ENCODE measurements at regions not wholly inside any gene's neighbourhood (a gene's known extent, or its start where the extent isn't known, plus 50 kb on each side); places are given as distances from the start of the nearest gene placed in this dataset.
"Not testable (repeated sequence)": the region's sequence is repeated elsewhere in the genome, so short reads cannot be mapped to it uniquely, and the experiment has no call there.

DNA sequence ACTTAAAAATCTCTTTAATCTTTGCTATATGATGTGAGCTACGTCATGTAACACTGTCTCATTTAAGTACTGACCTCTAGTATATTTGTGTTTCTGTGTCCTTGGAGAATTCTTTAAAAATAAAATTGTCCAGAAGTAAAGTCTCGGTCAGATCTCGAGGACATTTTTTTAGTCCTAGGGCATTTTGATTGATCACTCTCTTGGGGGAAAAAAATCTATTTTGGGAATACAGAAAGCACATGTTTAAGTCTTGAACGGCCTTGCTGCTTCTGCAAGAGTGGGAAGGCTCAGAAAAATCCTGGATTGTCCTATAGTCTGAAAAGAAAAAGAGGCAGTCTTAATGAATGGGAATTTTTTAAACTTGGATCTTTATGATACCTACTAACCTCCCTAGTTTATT, 234.3 kb downstream of the UTRN start:
- no peaks in the 10 kb centered on the region for H3K27me3 Mint-ChIP-seq
- H3K9me3 Mint-ChIP-seq: no peaks in the 10 kb centered on the region
- no peak overlapping the region for H3K4me3 Mint-ChIP-seq
- no peak for DNase-seq
- CTCF ChIA-PET: no interaction called here
- POLR2A ChIA-PET: no interaction called here
- intact Hi-C loops (cut with micrococcal nuclease): no loop called here
- TF ChIP-seq, protein P1, sequence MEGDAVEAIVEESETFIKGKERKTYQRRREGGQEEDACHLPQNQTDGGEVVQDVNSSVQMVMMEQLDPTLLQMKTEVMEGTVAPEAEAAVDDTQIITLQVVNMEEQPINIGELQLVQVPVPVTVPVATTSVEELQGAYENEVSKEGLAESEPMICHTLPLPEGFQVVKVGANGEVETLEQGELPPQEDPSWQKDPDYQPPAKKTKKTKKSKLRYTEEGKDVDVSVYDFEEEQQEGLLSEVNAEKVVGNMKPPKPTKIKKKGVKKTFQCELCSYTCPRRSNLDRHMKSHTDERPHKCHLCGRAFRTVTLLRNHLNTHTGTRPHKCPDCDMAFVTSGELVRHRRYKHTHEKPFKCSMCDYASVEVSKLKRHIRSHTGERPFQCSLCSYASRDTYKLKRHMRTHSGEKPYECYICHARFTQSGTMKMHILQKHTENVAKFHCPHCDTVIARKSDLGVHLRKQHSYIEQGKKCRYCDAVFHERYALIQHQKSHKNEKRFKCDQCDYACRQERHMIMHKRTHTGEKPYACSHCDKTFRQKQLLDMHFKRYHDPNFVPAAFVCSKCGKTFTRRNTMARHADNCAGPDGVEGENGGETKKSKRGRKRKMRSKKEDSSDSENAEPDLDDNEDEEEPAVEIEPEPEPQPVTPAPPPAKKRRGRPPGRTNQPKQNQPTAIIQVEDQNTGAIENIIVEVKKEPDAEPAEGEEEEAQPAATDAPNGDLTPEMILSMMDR (IDR thresholded peaks at IDR 0.05): no peak
- no peak for ATAC-seq
- H3K36me3 Mint-ChIP-seq (ENCODE audit: low read depth): peaks cover 20% of the 10 kb centered on the region
- H3K4me1 Mint-ChIP-seq (ENCODE audit: low read depth): no peaks in the 10 kb centered on the region
- no peak overlapping the region for H3K27ac Mint-ChIP-seq

DNA sequence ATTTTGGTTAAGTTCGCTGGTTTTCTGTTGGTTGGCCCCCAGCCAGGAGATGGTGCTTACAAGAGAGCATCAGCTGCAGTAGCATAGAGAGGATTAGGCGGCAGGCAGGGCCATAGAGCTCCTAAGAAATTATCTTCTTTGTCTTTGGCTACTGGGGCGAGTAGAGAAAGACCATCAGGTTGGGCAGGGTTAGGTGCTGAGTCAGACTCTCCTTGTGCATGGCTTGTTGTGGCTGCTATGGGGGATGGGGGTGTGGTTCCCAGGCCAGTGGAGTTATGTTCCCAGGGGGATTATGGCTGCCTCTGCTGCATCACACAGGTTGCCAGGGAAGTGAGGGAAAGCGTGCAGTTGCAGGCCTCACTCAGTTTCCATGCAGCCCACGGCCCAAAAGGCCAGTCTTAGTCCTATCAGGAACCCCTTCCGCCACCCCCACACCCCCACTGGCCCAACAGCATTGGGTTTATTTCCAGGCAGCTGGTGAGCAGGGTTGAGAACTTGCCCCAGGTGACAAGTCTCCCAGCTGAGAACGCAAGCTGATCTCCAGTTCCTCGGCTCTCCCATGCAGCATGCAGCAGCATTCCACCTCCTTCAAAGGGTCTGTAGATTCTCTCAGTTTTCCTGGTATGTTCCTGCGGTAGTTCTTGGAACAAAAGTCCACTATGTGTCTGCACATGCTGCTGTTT, 243.7 kb downstream of the UTRN start:
- Mint-ChIP-seq H3K4me1 (ENCODE audit: low read depth) (peaks cover 7% of the 10 kb centered on the region), H3K27ac (peak overlapping the region; percentile 48), H3K36me3 (ENCODE audit: low read depth) (peaks cover 42% of the 10 kb centered on the region), H3K27me3 (no peaks in the 10 kb centered on the region), H3K9me3 (no peaks in the 10 kb centered on the region), H3K4me3 (no peak overlapping the region)
- TF ChIP-seq, protein P1 (IDR thresholded peaks at IDR 0.05): no peak
- POLR2A ChIA-PET: no interaction called here
- no peak for ATAC-seq
- CTCF ChIA-PET: no interaction called here
- DNase-seq: no peak
- intact Hi-C loops (cut with micrococcal nuclease): no loop called here

DNA sequence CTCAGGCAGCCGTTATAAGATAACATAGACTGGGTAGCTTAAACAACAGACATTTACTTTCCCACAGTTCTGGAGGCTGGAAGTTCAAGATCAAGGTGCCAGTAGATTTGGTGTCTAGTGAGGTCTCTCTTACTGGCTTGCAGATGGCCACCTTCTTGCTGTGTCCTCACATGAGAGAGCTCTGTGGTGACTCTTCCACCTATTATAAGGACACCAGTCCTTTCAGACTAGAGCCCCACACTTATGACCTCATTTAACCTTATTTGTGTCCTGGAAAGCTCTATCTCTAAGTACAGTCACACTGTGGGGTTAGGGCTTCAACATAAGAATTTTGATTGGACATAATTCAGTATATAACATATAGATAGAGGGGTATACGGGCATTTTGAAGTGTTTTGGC, 245.0 kb downstream of the UTRN start:
- DNase-seq (no peak), ATAC-seq (no peak)
- CTCF ChIA-PET: no interaction called here
- no peak overlapping the region for H3K4me3 Mint-ChIP-seq
- H3K36me3 Mint-ChIP-seq (ENCODE audit: low read depth): peaks cover 37% of the 10 kb centered on the region
- no peak overlapping the region for H3K27ac Mint-ChIP-seq
- POLR2A ChIA-PET: no interaction called here
- intact Hi-C loops (cut with micrococcal nuclease): no loop called here
- no peaks in the 10 kb centered on the region for H3K27me3 Mint-ChIP-seq
- no peaks in the 10 kb centered on the region for H3K9me3 Mint-ChIP-seq
- TF ChIP-seq, protein P1 (IDR thresholded peaks at IDR 0.05): no peak
- H3K4me1 Mint-ChIP-seq (ENCODE audit: low read depth): peaks cover 7% of the 10 kb centered on the region

DNA sequence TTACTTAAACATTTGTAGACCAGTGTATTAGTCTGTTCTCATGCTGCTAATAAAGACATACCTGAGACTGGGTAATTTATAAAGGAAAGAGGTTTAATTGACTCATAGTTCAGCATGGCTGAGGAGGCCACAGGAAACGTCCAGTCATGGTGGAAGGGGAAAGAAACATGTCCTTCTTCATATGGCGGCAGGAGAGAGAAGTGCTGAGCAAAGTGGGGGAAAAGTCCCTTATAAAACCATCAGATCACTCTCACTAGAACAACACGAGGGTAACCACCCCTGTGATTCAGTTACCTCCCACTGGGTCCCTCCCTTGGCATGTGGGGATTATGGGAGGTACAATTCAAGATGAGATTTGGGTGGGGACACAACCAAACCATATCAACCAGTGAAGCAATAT, 247.1 kb downstream of the UTRN start:
- H3K36me3 Mint-ChIP-seq (ENCODE audit: low read depth): peaks cover 27% of the 10 kb centered on the region
- H3K4me3 Mint-ChIP-seq; intact Hi-C loops (cut with micrococcal nuclease); H3K9me3 Mint-ChIP-seq; CTCF ChIA-PET; H3K27me3 Mint-ChIP-seq; ATAC-seq; H3K27ac Mint-ChIP-seq; H3K4me1 Mint-ChIP-seq (ENCODE audit: low read depth); POLR2A ChIA-PET; DNase-seq: not testable (repeated sequence)

DNA sequence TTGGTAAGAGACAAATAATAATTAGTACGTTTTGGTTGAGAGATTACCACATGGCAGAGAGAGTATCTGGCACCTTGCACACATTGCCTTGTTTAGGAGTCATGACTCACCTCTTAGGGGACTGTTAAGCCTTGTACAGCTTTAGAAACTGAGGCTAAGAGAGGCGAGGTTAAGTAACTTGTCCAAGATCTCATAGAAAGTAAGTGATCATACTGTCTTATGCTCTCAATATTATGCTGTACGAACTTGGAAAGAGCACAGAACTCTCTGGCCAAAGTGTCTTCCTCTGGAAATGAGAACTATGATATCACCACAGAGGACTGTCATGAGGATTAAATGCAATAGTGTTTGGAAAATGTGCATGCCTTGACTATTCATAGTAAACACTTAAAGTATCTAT, 249.0 kb downstream of the UTRN start:
- ChIA-PET POLR2A (no interaction called here), CTCF (interaction anchor here (1.1 kb wide), 1 partner anchor 13 kb away, joined by 3 read pairs; no protein-coding TSS in a partner anchor)
- TF ChIP-seq, protein P1 (IDR thresholded peaks at IDR 0.05): no peak
- no peaks in the 10 kb centered on the region for H3K9me3 Mint-ChIP-seq
- peaks cover 5% of the 10 kb centered on the region for H3K4me1 Mint-ChIP-seq (ENCODE audit: low read depth)
- no peaks in the 10 kb centered on the region for H3K27me3 Mint-ChIP-seq
- H3K27ac Mint-ChIP-seq: no peak overlapping the region
- H3K36me3 Mint-ChIP-seq (ENCODE audit: low read depth): peaks cover 24% of the 10 kb centered on the region
- intact Hi-C loops (cut with micrococcal nuclease): no loop called here
- H3K4me3 Mint-ChIP-seq: no peak overlapping the region
- no peak for DNase-seq
- no peak for ATAC-seq
